IMR-90 (cell line): ENCODE measurements at regions not wholly inside any gene's neighbourhood (a gene's known extent, or its start where the extent isn't known, plus 50 kb on each side); places are given as distances from the start of the nearest gene placed in this dataset.

Source experiments
- ATAC-seq: fragments of 200-7000 bp; cut with Tn5 transposase; 2 replicates; pipeline ENCODE4 v1.9.1; 2020; ENCODE audit warnings: low read depth, mild to moderate bottlenecking, moderate library complexity
- BruUV-seq: library from RNA; stranded (reverse); fragments of 400-500 nt; replicated peaks from 2 replicates; lab custom pipeline; 2021; lab: Mats Ljungman, UMichigan
- CTCF ChIA-PET: fragments of 300-600 bp; formaldehyde crosslinking; extraction: SDS; loops from one replicate; lab custom pipeline; 2021; ENCODE audit warnings: antibody characterized with exemption; lab: Yijun Ruan, JAX
- POLR2A ChIA-PET: fragments of 300-600 bp; sonication (Branson Sonifier 250); formaldehyde crosslinking; loops from one replicate; lab custom pipeline; 2022; ENCODE audit warnings: antibody characterized with exemption; ENCODE audit not compliant: unreplicated experiment; lab: Charles Lee
- DNase-seq: peaks from one replicate; pipeline ENCODE4 v3.0.0; 2013
- H2AFZ ChIP-seq: replicated peaks from 2 replicates; pipeline ENCODE3; 2013; ENCODE audit warnings: low read length, mild to moderate bottlenecking; ENCODE audit not compliant: poor library complexity
- H2AK5ac ChIP-seq: 2 replicates; pipeline ENCODE4 v1.6.1; 2013; ENCODE audit warnings: low read depth, low read length, inconsistent platforms
- H2AK9ac ChIP-seq: replicated peaks from 2 replicates; pipeline ENCODE3; 2013; ENCODE audit warnings: mild to moderate bottlenecking, low read depth, low read length, moderate library complexity; ENCODE audit not compliant: poor library complexity
- H2BK120ac ChIP-seq: 2 replicates; pipeline ENCODE4 v1.6.1; 2013; ENCODE audit warnings: low read depth, low read length, inconsistent platforms
- H2BK15ac ChIP-seq: 3 replicates; pipeline ENCODE4 v1.6.1; 2013; ENCODE audit warnings: low read depth, low read length, inconsistent platforms
- H2BK20ac ChIP-seq: 2 replicates; pipeline ENCODE4 v1.6.1; 2013; ENCODE audit warnings: low read depth, mild to moderate bottlenecking, inconsistent platforms, low read length, moderate library complexity
- H2BK5ac ChIP-seq: 2 replicates; pipeline ENCODE4 v1.6.1; 2013; ENCODE audit warnings: mild to moderate bottlenecking, low read depth, low read length, inconsistent platforms; ENCODE audit not compliant: poor library complexity, severe bottlenecking
- H3K14ac ChIP-seq: replicated peaks from 2 replicates; pipeline ENCODE4 v1.6.1; 2013; ENCODE audit warnings: low read depth, low read length, inconsistent platforms
- H3K18ac ChIP-seq: 2 replicates; pipeline ENCODE4 v1.6.1; 2013; ENCODE audit warnings: low read depth, low read length, control low read depth
- H3K23ac ChIP-seq: 2 replicates; pipeline ENCODE4 v1.6.1; 2013; ENCODE audit warnings: low read depth, low read length, inconsistent platforms
- H3K27ac ChIP-seq: 2 replicates; pipeline ENCODE4 v1.5.1; 2013; ENCODE audit warnings: mild to moderate bottlenecking, control low read depth, low read length; ENCODE audit not compliant: insufficient read depth
- H3K27me3 ChIP-seq: 2 replicates; pipeline ENCODE4 v1.6.1; 2013; ENCODE audit warnings: low read length; ENCODE audit not compliant: control insufficient read depth, insufficient read depth
- H3K36me3 ChIP-seq: 2 replicates; pipeline ENCODE4 v1.6.1; 2013; ENCODE audit warnings: low read length, mixed read lengths; ENCODE audit not compliant: control insufficient read depth, insufficient read depth
- H3K4ac ChIP-seq: 2 replicates; pipeline ENCODE4 v1.6.1; 2013; ENCODE audit warnings: low read depth, low read length, inconsistent platforms
- H3K4me1 ChIP-seq: 2 replicates; pipeline ENCODE4 v1.6.1; 2013; ENCODE audit warnings: low read length, mixed read lengths; ENCODE audit not compliant: control insufficient read depth, insufficient read depth
- H3K4me2 ChIP-seq: 2 replicates; pipeline ENCODE4 v1.6.1; 2013; ENCODE audit warnings: low read depth, mild to moderate bottlenecking, control low read depth, low read length, moderate library complexity
- H3K4me3 ChIP-seq: 2 replicates; pipeline ENCODE4 v1.5.1; 2013; ENCODE audit warnings: low read depth, mild to moderate bottlenecking, control low read depth, low read length, moderate library complexity; ENCODE audit not compliant: insufficient read depth
- H3K56ac ChIP-seq: 2 replicates; pipeline ENCODE4 v1.6.1; 2013; ENCODE audit warnings: low read length, inconsistent platforms; ENCODE audit not compliant: insufficient read depth; ENCODE audit errors: extremely low read depth
- H3K79me1 ChIP-seq, 2 experiments: 2 replicates each; pipeline ENCODE4 v1.6.1; 2013; ENCODE audit warnings: low read length in 2 of 2, inconsistent platforms in 1 of 2, low read depth in 1 of 2
- H3K9ac ChIP-seq: 2 replicates; pipeline ENCODE4 v1.6.1; 2013; ENCODE audit warnings: low read depth, low read length, control low read depth
- H3K9me1 ChIP-seq: 2 replicates; pipeline ENCODE4 v1.6.1; 2013; ENCODE audit warnings: low read length, inconsistent platforms; ENCODE audit not compliant: insufficient read depth
- H3K9me3 ChIP-seq: 2 replicates; pipeline ENCODE4 v1.6.1; 2013; ENCODE audit warnings: low read length; ENCODE audit not compliant: control insufficient read depth, insufficient read depth
- H4K20me1 ChIP-seq: 2 replicates; pipeline ENCODE4 v1.6.1; 2013; ENCODE audit warnings: low read length, inconsistent platforms; ENCODE audit not compliant: insufficient read depth
- H4K5ac ChIP-seq: 2 replicates; pipeline ENCODE4 v1.6.1; 2013; ENCODE audit warnings: mild to moderate bottlenecking, low read depth, low read length, control low read depth
- H4K8ac ChIP-seq, 2 experiments: 2 replicates each; pipeline ENCODE4 v1.6.1; 2013; ENCODE audit warnings: low read depth in 2 of 2, low read length in 2 of 2, control low read depth in 1 of 2, inconsistent platforms in 1 of 2
- H4K91ac ChIP-seq: 2 replicates; pipeline ENCODE4 v1.6.1; 2013; ENCODE audit warnings: low read depth, low read length, inconsistent platforms; ENCODE audit not compliant: insufficient read depth
- CEBPB ChIP-seq: IDR thresholded peaks from 2 replicates; pipeline ENCODE4 v1.6.1; 2012; ENCODE audit warnings: low read depth, low read length, improper control_type of control experiment
- CHD1 ChIP-seq: IDR thresholded peaks from 2 replicates; pipeline ENCODE4 v1.6.1; 2012; ENCODE audit warnings: low read depth, low read length, improper control_type of control experiment
- MAFK ChIP-seq: IDR thresholded peaks from 2 replicates; pipeline ENCODE4 v1.6.1; 2012; ENCODE audit warnings: low read depth, low read length, improper control_type of control experiment
- MXI1 ChIP-seq: IDR thresholded peaks from 2 replicates; pipeline ENCODE4 v1.6.1; 2012; ENCODE audit warnings: low read depth, mild to moderate bottlenecking, low read length, moderate library complexity, borderline replicate concordance
- NFE2L2 ChIP-seq: fragments of 150-350 bp; IDR thresholded peaks from 2 replicates; pipeline ENCODE4 v1.6.1; 2016; ENCODE audit warnings: low read depth, mild to moderate bottlenecking, low read length
- POLR2A ChIP-seq: IDR thresholded peaks from 2 replicates; pipeline ENCODE4 v1.6.1; 2012; ENCODE audit warnings: mild to moderate bottlenecking, low read depth, low read length
- RCOR1 ChIP-seq: IDR thresholded peaks from 2 replicates; pipeline ENCODE4 v1.6.1; 2012; ENCODE audit warnings: mild to moderate bottlenecking, low read length, improper control_type of control experiment; ENCODE audit not compliant: insufficient replicate concordance
- RFX5 ChIP-seq: IDR thresholded peaks from 2 replicates; pipeline ENCODE4 v1.8.0; 2012; ENCODE audit warnings: low read depth, mild to moderate bottlenecking, low read length, moderate library complexity
- SMC3 ChIP-seq: fragments of 150-350 bp; IDR thresholded peaks from 2 replicates; pipeline ENCODE4 v1.6.1; 2016; ENCODE audit warnings: low read depth, mild to moderate bottlenecking, antibody characterized with exemption, low read length, moderate library complexity
- dilution Hi-C: fragments of 300-500 bp; cut with HindIII; formaldehyde crosslinking; loops from one replicate; pipeline ENCODE4 v1.14.3; 2018; ENCODE audit warnings: low sequenced_read_pairs; ENCODE audit not compliant: unreplicated experiment
- in situ Hi-C: fragments of 300-500 bp; cut with MboI; formaldehyde crosslinking; loops from 3 replicates; pipeline ENCODE4 v1.14.3; 2019; ENCODE audit warnings: low sequenced_read_pairs, inconsistent platforms, mixed read lengths
- intact Hi-C: fragments of 100-400 bp; cut with micrococcal nuclease; formaldehyde crosslinking; loops from 2 replicates; pipeline ENCODE4 v1.10.0; 2022
- TF ChIP-seq, protein P1 (sequence below): conservative IDR thresholded peaks from 2 replicates; pipeline ENCODE4 v1.5.1; 2012; ENCODE audit warnings: mild to moderate bottlenecking, low read depth, low read length, improper control_type of control experiment
- TF ChIP-seq, protein P2 (sequence below): fragments of 150-350 bp; IDR thresholded peaks from 2 replicates; pipeline ENCODE4 v1.6.1; 2016; ENCODE audit warnings: low read depth, mild to moderate bottlenecking, low read length, moderate library complexity, borderline replicate concordance

DNA sequence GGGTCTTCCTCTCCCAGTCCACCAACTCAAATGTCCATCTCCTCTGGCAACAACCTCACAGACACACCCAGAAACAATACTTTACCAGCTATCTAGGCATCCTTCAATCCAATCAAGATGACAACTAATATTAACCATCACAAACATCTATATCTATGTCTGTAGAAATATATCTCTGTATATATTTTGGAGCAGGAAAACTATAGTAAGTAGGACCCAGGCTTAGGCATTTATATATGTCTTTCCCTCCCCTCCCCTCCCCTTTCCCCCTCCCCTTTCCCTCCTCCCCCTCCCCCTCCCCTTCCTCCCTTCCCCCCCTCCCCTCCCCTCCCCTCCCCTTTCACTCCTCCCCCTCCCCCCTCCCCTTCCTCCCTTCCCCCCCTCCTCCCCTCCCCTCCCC lies 210.5 kb downstream of the RNF144A start:
- TF ChIP-seq CHD1: no peak
- no peak for TF ChIP-seq NFE2L2
- TF ChIP-seq, protein P1, sequence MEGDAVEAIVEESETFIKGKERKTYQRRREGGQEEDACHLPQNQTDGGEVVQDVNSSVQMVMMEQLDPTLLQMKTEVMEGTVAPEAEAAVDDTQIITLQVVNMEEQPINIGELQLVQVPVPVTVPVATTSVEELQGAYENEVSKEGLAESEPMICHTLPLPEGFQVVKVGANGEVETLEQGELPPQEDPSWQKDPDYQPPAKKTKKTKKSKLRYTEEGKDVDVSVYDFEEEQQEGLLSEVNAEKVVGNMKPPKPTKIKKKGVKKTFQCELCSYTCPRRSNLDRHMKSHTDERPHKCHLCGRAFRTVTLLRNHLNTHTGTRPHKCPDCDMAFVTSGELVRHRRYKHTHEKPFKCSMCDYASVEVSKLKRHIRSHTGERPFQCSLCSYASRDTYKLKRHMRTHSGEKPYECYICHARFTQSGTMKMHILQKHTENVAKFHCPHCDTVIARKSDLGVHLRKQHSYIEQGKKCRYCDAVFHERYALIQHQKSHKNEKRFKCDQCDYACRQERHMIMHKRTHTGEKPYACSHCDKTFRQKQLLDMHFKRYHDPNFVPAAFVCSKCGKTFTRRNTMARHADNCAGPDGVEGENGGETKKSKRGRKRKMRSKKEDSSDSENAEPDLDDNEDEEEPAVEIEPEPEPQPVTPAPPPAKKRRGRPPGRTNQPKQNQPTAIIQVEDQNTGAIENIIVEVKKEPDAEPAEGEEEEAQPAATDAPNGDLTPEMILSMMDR: no peak
- TF ChIP-seq POLR2A: no peak
- TF ChIP-seq MAFK: no peak
- no peak for TF ChIP-seq MXI1
- TF ChIP-seq RCOR1: no peak
- no peak for TF ChIP-seq SMC3
- TF ChIP-seq CEBPB: no peak
- TF ChIP-seq, protein P2, sequence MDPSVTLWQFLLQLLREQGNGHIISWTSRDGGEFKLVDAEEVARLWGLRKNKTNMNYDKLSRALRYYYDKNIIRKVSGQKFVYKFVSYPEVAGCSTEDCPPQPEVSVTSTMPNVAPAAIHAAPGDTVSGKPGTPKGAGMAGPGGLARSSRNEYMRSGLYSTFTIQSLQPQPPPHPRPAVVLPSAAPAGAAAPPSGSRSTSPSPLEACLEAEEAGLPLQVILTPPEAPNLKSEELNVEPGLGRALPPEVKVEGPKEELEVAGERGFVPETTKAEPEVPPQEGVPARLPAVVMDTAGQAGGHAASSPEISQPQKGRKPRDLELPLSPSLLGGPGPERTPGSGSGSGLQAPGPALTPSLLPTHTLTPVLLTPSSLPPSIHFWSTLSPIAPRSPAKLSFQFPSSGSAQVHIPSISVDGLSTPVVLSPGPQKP: no peak
- TF ChIP-seq RFX5: no peak
- intact Hi-C loops: no loop called here
- Histone ChIP-seq H3K9me1 (no peaks in the 10 kb centered on the region), H3K4me2 (no peak overlapping the region), H2AK5ac (no peak overlapping the region), H2AFZ (no peak overlapping the region), H2BK120ac (no peak overlapping the region), H2BK20ac (no peak overlapping the region), H3K9ac (no peak overlapping the region), H4K8ac (no peak overlapping the region), H3K4me1 (no peaks in the 10 kb centered on the region), H3K14ac (no peak overlapping the region), H4K91ac (no peak overlapping the region), H3K27ac (no peak overlapping the region), H3K4ac (no peak overlapping the region), H2BK5ac (no peak overlapping the region), H3K56ac (no peak overlapping the region), H3K9me3 (no peaks in the 10 kb centered on the region), H4K5ac (no peak overlapping the region), H3K79me1 (no peaks in the 10 kb centered on the region), H2AK9ac (no peak overlapping the region), H3K36me3 (no peaks in the 10 kb centered on the region), H3K4me3 (no peak overlapping the region), H2BK15ac (no peak overlapping the region), H3K23ac (no peak overlapping the region), H4K20me1 (no peaks in the 10 kb centered on the region), H3K27me3 (no peaks in the 10 kb centered on the region), H3K18ac (no peak overlapping the region)
- CTCF ChIA-PET: no interaction called here
- in situ Hi-C loops: no loop called here
- DNase-seq (no peak), ATAC-seq (no peak)
- BruUV-seq: no TSS peak
- POLR2A ChIA-PET: no interaction called here
- dilution Hi-C loops: no loop called here
